Dendritic cell treated with granulocyte-macrophage colony-stimulating factor and Interleukin-4, amounts not matched to agents 40 ng/mL and 50 ng/mL, for 4 days (primary cell): ENCODE measurements at regions not wholly inside any gene's neighbourhood (a gene's known extent, or its start where the extent isn't known, plus 50 kb on each side); places are given as distances from the start of the nearest gene placed in this dataset.
"Not testable (repeated sequence)": the region's sequence is repeated elsewhere in the genome, so short reads cannot be mapped to it uniquely, and the experiment has no call there.

Experiments used
- H3K27ac Mint-ChIP-seq: one replicate; pipeline ENCODE4 v1.8.0; 2022; ENCODE audit warnings: mild to moderate bottlenecking, mixed read lengths
- H3K27me3 Mint-ChIP-seq: one replicate; pipeline ENCODE4 v1.8.0; 2022; ENCODE audit warnings: mild to moderate bottlenecking, mixed read lengths
- H3K36me3 Mint-ChIP-seq: one replicate; pipeline ENCODE4 v1.8.0; 2022; ENCODE audit warnings: low read depth, mixed read lengths
- H3K4me1 Mint-ChIP-seq: one replicate; pipeline ENCODE4 v1.8.0; 2022; ENCODE audit warnings: low read depth, mixed read lengths
- H3K4me3 Mint-ChIP-seq: one replicate; pipeline ENCODE4 v1.8.0; 2022; ENCODE audit warnings: mild to moderate bottlenecking, moderate library complexity, mixed read lengths
- H3K9me3 Mint-ChIP-seq: one replicate; pipeline ENCODE4 v1.8.0; 2022; ENCODE audit warnings: mixed read lengths
- intact Hi-C: fragments of 100-400 bp; cut with micrococcal nuclease; formaldehyde crosslinking; loops from one replicate; pipeline ENCODE4 v1.15.0; 2022

GRCh38 chrX:22527302-22527701 lies 254.6 kb downstream of the CBLL2 start:
- Mint-ChIP-seq H3K9me3 (peaks cover 24% of the 10 kb centered on the region), H3K36me3 (no peaks in the 10 kb centered on the region), H3K4me1 (no peaks in the 10 kb centered on the region), H3K4me3 (no peak overlapping the region), H3K27ac (no peak overlapping the region), H3K27me3 (no peaks in the 10 kb centered on the region)
- intact Hi-C loops = no loop called here

GRCh38 chrX:22533898-22534297 lies 261.2 kb downstream of the CBLL2 start:
- no peak overlapping the region for H3K4me3 Mint-ChIP-seq
- H3K27me3 Mint-ChIP-seq = no peaks in the 10 kb centered on the region
- H3K4me1 Mint-ChIP-seq = no peaks in the 10 kb centered on the region
- H3K27ac Mint-ChIP-seq = no peak overlapping the region
- H3K36me3 Mint-ChIP-seq = no peaks in the 10 kb centered on the region
- H3K9me3 Mint-ChIP-seq = peaks cover 10% of the 10 kb centered on the region
- intact Hi-C loops = no loop called here

- no peaks in the 10 kb centered on the region for H3K4me1 Mint-ChIP-seq
- intact Hi-C loops = no loop called here
- no peaks in the 10 kb centered on the region for H3K27me3 Mint-ChIP-seq
- no peaks in the 10 kb centered on the region for H3K36me3 Mint-ChIP-seq
- H3K27ac Mint-ChIP-seq = no peak overlapping the region
- H3K4me3 Mint-ChIP-seq = no peak overlapping the region
- H3K9me3 Mint-ChIP-seq = peaks cover 9% of the 10 kb centered on the region
These were observed 261.9 kb downstream of the CBLL2 start for GRCh38 chrX:22534643-22535042.

GRCh38 chrX:22536746-22537304 lies 264.1 kb downstream of the CBLL2 start:
- H3K27me3 Mint-ChIP-seq = no peaks in the 10 kb centered on the region
- no peak overlapping the region for H3K27ac Mint-ChIP-seq
- no peaks in the 10 kb centered on the region for H3K4me1 Mint-ChIP-seq
- no peaks in the 10 kb centered on the region for H3K36me3 Mint-ChIP-seq
- H3K4me3 Mint-ChIP-seq = no peak overlapping the region
- peaks cover 15% of the 10 kb centered on the region for H3K9me3 Mint-ChIP-seq
- intact Hi-C loops = no loop called here

GRCh38 chrX:22538580-22538979 lies 265.9 kb downstream of the CBLL2 start:
- H3K27ac Mint-ChIP-seq = no peak overlapping the region
- no peaks in the 10 kb centered on the region for H3K4me1 Mint-ChIP-seq
- no peak overlapping the region for H3K4me3 Mint-ChIP-seq
- no peaks in the 10 kb centered on the region for H3K36me3 Mint-ChIP-seq
- intact Hi-C loops = no loop called here
- H3K9me3 Mint-ChIP-seq = peaks cover 25% of the 10 kb centered on the region
- no peaks in the 10 kb centered on the region for H3K27me3 Mint-ChIP-seq

GRCh38 chrX:22541926-22542325 lies 269.2 kb downstream of the CBLL2 start:
- H3K4me1 Mint-ChIP-seq = no peaks in the 10 kb centered on the region
- no peaks in the 10 kb centered on the region for H3K27me3 Mint-ChIP-seq
- H3K36me3 Mint-ChIP-seq = no peaks in the 10 kb centered on the region
- intact Hi-C loops = no loop called here
- no peak overlapping the region for H3K4me3 Mint-ChIP-seq
- no peak overlapping the region for H3K27ac Mint-ChIP-seq
- peaks cover 25% of the 10 kb centered on the region for H3K9me3 Mint-ChIP-seq

- H3K36me3 Mint-ChIP-seq = no peaks in the 10 kb centered on the region
- peaks cover 32% of the 10 kb centered on the region for H3K9me3 Mint-ChIP-seq
- H3K4me1 Mint-ChIP-seq = no peaks in the 10 kb centered on the region
- no peaks in the 10 kb centered on the region for H3K27me3 Mint-ChIP-seq
- H3K27ac Mint-ChIP-seq = no peak overlapping the region
- no peak overlapping the region for H3K4me3 Mint-ChIP-seq
- intact Hi-C loops = no loop called here
These were observed 269.9 kb downstream of the CBLL2 start for GRCh38 chrX:22542641-22543040.

GRCh38 chrX:22559506-22559905 lies 286.8 kb downstream of the CBLL2 start:
- H3K9me3 Mint-ChIP-seq = no peaks in the 10 kb centered on the region
- H3K4me3 Mint-ChIP-seq = no peak overlapping the region
- intact Hi-C loops = no loop called here
- H3K27ac Mint-ChIP-seq = no peak overlapping the region
- H3K27me3 Mint-ChIP-seq = no peaks in the 10 kb centered on the region
- no peaks in the 10 kb centered on the region for H3K4me1 Mint-ChIP-seq
- H3K36me3 Mint-ChIP-seq = no peaks in the 10 kb centered on the region

- Mint-ChIP-seq H3K36me3 (no peaks in the 10 kb centered on the region), H3K9me3 (no peaks in the 10 kb centered on the region), H3K4me3 (no peak overlapping the region), H3K27ac (no peak overlapping the region), H3K27me3 (no peaks in the 10 kb centered on the region), H3K4me1 (no peaks in the 10 kb centered on the region)
- intact Hi-C loops = no loop called here
These were observed 302.6 kb downstream of the CBLL2 start for GRCh38 chrX:22575161-22575845.

GRCh38 chrX:22577181-22577580 lies 304.5 kb downstream of the CBLL2 start:
- intact Hi-C loops = no loop called here
- no peak overlapping the region for H3K27ac Mint-ChIP-seq
- H3K4me3 Mint-ChIP-seq = no peak overlapping the region
- no peaks in the 10 kb centered on the region for H3K9me3 Mint-ChIP-seq
- no peaks in the 10 kb centered on the region for H3K27me3 Mint-ChIP-seq
- H3K36me3 Mint-ChIP-seq = no peaks in the 10 kb centered on the region
- H3K4me1 Mint-ChIP-seq = no peaks in the 10 kb centered on the region

- Mint-ChIP-seq H3K36me3 (no peaks in the 10 kb centered on the region), H3K9me3 (no peaks in the 10 kb centered on the region), H3K4me3 (no peak overlapping the region), H3K27ac (no peak overlapping the region), H3K4me1 (no peaks in the 10 kb centered on the region), H3K27me3 (no peaks in the 10 kb centered on the region)
- intact Hi-C loops = no loop called here
These were observed 313.1 kb downstream of the CBLL2 start for GRCh38 chrX:22585831-22586230.

GRCh38 chrX:22589845-22590244 lies 317.1 kb downstream of the CBLL2 start:
- H3K36me3 Mint-ChIP-seq = no peaks in the 10 kb centered on the region
- no peaks in the 10 kb centered on the region for H3K4me1 Mint-ChIP-seq
- intact Hi-C loops = no loop called here
- H3K27me3 Mint-ChIP-seq = no peaks in the 10 kb centered on the region
- no peak overlapping the region for H3K27ac Mint-ChIP-seq
- no peak overlapping the region for H3K4me3 Mint-ChIP-seq
- H3K9me3 Mint-ChIP-seq = no peaks in the 10 kb centered on the region

- H3K27ac Mint-ChIP-seq = no peak overlapping the region
- no peaks in the 10 kb centered on the region for H3K36me3 Mint-ChIP-seq
- no peaks in the 10 kb centered on the region for H3K27me3 Mint-ChIP-seq
- intact Hi-C loops = no loop called here
- no peaks in the 10 kb centered on the region for H3K4me1 Mint-ChIP-seq
- H3K9me3 Mint-ChIP-seq = no peaks in the 10 kb centered on the region
- no peak overlapping the region for H3K4me3 Mint-ChIP-seq
These were observed 322.1 kb downstream of the CBLL2 start for GRCh38 chrX:22594766-22595165.

- no peaks in the 10 kb centered on the region for H3K4me1 Mint-ChIP-seq
- H3K27me3 Mint-ChIP-seq = no peaks in the 10 kb centered on the region
- H3K9me3 Mint-ChIP-seq = peaks cover 8% of the 10 kb centered on the region
- H3K4me3 Mint-ChIP-seq = no peak overlapping the region
- intact Hi-C loops = no loop called here
- no peak overlapping the region for H3K27ac Mint-ChIP-seq
- H3K36me3 Mint-ChIP-seq = no peaks in the 10 kb centered on the region
These were observed 330.3 kb downstream of the CBLL2 start for GRCh38 chrX:22603060-22603459.

GRCh38 chrX:22609452-22609851 lies 336.7 kb downstream of the CBLL2 start:
- H3K9me3 Mint-ChIP-seq = peaks cover 35% of the 10 kb centered on the region
- H3K4me1 Mint-ChIP-seq, H3K27ac Mint-ChIP-seq: not testable (repeated sequence)

More at GRCh38 chrX:22609452-22609851, 336.7 kb downstream of the CBLL2 start:
- H3K36me3 Mint-ChIP-seq, intact Hi-C loops, H3K27me3 Mint-ChIP-seq, H3K4me3 Mint-ChIP-seq: not testable (repeated sequence)
